Mesothelial cell of epicardium (in vitro differentiated cells): ENCODE measurements at regions not wholly inside any gene's neighbourhood (a gene's known extent, or its start where the extent isn't known, plus 50 kb on each side); places are given as distances from the start of the nearest gene placed in this dataset.
"Not testable (repeated sequence)": the region's sequence is repeated elsewhere in the genome, so short reads cannot be mapped to it uniquely, and the experiment has no call there.

ENCODE experiments used
- DNase-seq, 2 experiments: peaks; one replicate each; pipeline ENCODE4 v3.0.0; 2021; ENCODE audit warnings: low spot score in 2 of 2; ENCODE audit not compliant: unreplicated experiment in 2 of 2
- H3K27ac Mint-ChIP-seq: 2 replicates; pipeline ENCODE4 v1.8.0; 2021; ENCODE audit warnings: mixed read lengths
- H3K27me3 Mint-ChIP-seq: 2 replicates; pipeline ENCODE4 v1.8.0; 2021; ENCODE audit warnings: low read depth, mixed read lengths
- H3K36me3 Mint-ChIP-seq: 2 replicates; pipeline ENCODE4 v1.8.0; 2021; ENCODE audit warnings: mixed read lengths
- H3K4me1 Mint-ChIP-seq: 2 replicates; pipeline ENCODE4 v1.8.0; 2021; ENCODE audit warnings: mixed read lengths
- H3K4me3 Mint-ChIP-seq: 2 replicates; pipeline ENCODE4 v1.8.0; 2021; ENCODE audit warnings: mild to moderate bottlenecking, moderate library complexity, mixed read lengths
- H3K9me3 Mint-ChIP-seq: 2 replicates; pipeline ENCODE4 v1.8.0; 2021; ENCODE audit warnings: mixed read lengths
- TF ChIP-seq, protein P1 (sequence below): fragments of 200-600 bp; sonication (generic); IDR thresholded peaks from one replicate; pipeline ENCODE4 v1.5.0; 2021; ENCODE audit warnings: antibody characterized with exemption; ENCODE audit not compliant: unreplicated experiment

DNA sequence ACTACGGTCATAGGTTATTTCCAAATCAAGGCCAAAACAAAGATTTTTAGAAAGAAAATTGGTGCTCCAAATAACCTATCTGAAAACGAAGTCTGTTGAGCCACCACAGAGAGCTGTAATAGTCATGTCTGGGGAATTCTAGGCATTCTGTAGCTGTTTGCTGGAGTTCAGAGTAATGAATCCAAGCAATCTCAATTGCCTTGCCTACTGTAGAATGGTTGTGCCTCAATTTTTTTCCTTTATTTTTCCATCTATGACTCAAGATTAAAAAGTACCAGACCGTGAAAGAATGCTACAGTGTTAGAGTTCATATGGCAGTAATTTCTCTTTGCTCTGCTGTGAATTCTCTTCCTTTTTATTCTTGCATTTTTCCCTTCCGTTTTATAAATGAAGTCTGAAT is 1007.2 kb upstream of the ALCAM start:
- H3K9me3 Mint-ChIP-seq: peaks cover 4% of the 10 kb centered on the region
- no peaks in the 10 kb centered on the region for H3K27me3 Mint-ChIP-seq
- no peak overlapping the region for H3K4me3 Mint-ChIP-seq
- DNase-seq: no peak
- peak overlapping the region; percentile 14 for H3K27ac Mint-ChIP-seq
- peaks cover 5% of the 10 kb centered on the region for H3K4me1 Mint-ChIP-seq
- TF ChIP-seq, protein P1, sequence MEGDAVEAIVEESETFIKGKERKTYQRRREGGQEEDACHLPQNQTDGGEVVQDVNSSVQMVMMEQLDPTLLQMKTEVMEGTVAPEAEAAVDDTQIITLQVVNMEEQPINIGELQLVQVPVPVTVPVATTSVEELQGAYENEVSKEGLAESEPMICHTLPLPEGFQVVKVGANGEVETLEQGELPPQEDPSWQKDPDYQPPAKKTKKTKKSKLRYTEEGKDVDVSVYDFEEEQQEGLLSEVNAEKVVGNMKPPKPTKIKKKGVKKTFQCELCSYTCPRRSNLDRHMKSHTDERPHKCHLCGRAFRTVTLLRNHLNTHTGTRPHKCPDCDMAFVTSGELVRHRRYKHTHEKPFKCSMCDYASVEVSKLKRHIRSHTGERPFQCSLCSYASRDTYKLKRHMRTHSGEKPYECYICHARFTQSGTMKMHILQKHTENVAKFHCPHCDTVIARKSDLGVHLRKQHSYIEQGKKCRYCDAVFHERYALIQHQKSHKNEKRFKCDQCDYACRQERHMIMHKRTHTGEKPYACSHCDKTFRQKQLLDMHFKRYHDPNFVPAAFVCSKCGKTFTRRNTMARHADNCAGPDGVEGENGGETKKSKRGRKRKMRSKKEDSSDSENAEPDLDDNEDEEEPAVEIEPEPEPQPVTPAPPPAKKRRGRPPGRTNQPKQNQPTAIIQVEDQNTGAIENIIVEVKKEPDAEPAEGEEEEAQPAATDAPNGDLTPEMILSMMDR: no peak
- no peaks in the 10 kb centered on the region for H3K36me3 Mint-ChIP-seq

DNA sequence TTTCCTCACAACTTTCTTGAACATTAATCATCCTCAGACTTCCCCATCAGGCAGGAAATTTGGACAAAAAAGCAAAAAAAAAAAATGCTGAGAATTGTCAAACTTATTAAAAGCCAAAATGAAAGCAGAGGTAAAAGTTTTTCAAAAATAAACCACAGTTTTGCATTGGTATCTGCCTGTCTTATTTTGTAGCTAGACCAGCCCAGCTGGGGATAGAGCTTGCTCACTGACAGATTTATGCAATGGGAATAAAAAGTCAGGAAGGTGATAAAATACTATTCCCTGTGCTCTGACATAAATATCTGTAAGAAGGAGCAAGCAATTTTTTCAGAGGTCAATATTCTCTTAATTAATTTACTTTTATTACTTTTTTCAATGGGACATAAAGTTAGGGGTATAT is 1006.7 kb upstream of the ALCAM start:
- Mint-ChIP-seq H3K9me3 (peaks cover 4% of the 10 kb centered on the region), H3K4me1 (peaks cover 5% of the 10 kb centered on the region), H3K27me3 (no peaks in the 10 kb centered on the region), H3K36me3 (no peaks in the 10 kb centered on the region), H3K4me3 (no peak overlapping the region), H3K27ac (no peak overlapping the region)
- TF ChIP-seq, protein P1: no peak
- DNase-seq: no peak

DNA sequence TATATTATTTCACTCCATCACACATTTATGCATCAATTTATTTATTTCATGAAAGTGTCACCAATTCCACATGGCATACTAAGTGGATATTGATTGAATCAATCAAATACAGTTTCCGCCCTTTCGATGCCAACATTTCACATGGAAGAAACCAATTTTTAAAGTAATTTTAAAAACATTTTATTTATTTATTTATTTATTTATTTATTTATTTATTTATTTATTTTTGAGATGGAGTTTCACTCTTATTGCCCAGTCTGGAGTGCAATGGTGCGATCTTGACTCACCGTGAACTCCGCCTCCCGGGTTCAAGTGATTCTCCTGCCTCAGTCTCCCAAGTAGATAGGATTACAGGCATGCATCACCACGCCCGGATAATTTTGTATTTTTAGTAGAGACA is 1005.0 kb upstream of the ALCAM start:
- H3K9me3 Mint-ChIP-seq, H3K27me3 Mint-ChIP-seq, H3K4me3 Mint-ChIP-seq, DNase-seq, H3K4me1 Mint-ChIP-seq, H3K27ac Mint-ChIP-seq, H3K36me3 Mint-ChIP-seq: not testable (repeated sequence)

DNA sequence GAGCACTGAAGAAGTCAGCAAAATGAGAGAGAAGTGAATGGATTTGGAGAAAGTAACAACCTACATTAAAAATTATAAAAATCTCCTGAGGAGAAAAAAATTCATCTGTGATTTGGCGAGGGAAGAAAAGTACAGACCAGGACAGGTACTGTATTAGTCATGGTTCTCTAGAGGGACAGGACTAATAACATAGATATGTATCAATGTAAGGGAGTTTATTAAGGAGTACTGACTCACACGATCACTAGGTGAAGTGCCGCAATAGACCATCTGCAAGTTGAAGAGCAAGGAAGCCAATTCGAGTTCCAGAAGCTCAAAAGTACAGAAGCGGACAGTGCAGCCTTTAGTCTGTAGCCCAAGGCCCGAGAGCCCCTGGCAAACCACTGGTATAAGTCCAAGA is 1004.4 kb upstream of the ALCAM start:
- peaks cover 10% of the 10 kb centered on the region for H3K4me1 Mint-ChIP-seq
- peaks cover 4% of the 10 kb centered on the region for H3K9me3 Mint-ChIP-seq
- H3K4me3 Mint-ChIP-seq: no peak overlapping the region

DNA sequence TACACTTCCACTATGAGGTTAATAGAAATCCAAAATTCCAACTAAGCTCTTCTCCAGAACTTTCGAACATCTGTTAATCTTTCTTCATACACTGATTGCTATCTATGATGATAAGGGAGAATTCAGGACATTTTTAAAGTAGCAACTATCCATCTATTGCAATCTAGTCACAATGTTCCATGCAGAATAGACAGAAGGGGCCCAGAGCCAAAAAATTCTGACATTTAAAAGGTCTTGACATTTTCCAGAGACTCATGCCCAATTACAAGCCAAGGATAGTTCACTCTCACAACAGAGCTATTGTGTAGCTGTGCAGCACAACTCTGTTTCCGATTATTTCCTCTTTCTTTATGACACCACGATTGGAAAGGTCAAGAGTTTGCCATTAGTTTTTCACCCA is 999.7 kb upstream of the ALCAM start:
- no peak for DNase-seq
- no peaks in the 10 kb centered on the region for H3K27me3 Mint-ChIP-seq
- H3K4me1 Mint-ChIP-seq: peaks cover 5% of the 10 kb centered on the region
- TF ChIP-seq, protein P1: no peak
- peaks cover 5% of the 10 kb centered on the region for H3K9me3 Mint-ChIP-seq
- peak overlapping the region; percentile 8 for H3K27ac Mint-ChIP-seq
- no peaks in the 10 kb centered on the region for H3K36me3 Mint-ChIP-seq
- H3K4me3 Mint-ChIP-seq: no peak overlapping the region

More for the DNA sequence above, 1004.4 kb upstream of the ALCAM start:
- Mint-ChIP-seq H3K36me3 (no peaks in the 10 kb centered on the region), H3K27me3 (no peaks in the 10 kb centered on the region), H3K27ac (no peak overlapping the region)
- no peak for DNase-seq
- TF ChIP-seq, protein P1: no peak

DNA sequence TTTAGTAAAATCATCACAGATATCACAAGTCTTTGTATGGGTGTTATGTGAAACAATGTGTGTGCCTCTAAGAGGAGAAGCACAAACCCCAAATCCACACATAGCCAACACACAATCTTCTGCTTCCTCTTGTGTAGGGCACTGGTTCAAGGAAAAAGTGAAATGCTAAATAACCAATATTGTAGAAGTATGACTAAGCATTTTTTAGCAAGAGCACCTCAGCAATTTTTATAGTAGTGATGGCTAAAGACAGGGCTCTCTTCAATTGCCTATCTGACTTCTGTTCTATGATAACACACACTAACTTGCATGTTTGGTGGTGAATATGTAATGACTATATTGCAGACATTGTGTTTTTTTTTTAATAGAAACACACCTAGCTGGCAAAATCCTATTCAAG is 997.9 kb upstream of the ALCAM start:
- no peaks in the 10 kb centered on the region for H3K27me3 Mint-ChIP-seq
- H3K4me1 Mint-ChIP-seq: peaks cover 5% of the 10 kb centered on the region
- no peak overlapping the region for H3K4me3 Mint-ChIP-seq
- no peaks in the 10 kb centered on the region for H3K36me3 Mint-ChIP-seq
- peaks cover 12% of the 10 kb centered on the region for H3K9me3 Mint-ChIP-seq
- TF ChIP-seq, protein P1: no peak
- no peak for DNase-seq
- H3K27ac Mint-ChIP-seq: no peak overlapping the region
